ENCODE measurements at regions not wholly inside any gene's neighbourhood (a gene's known extent, or its start where the extent isn't known, plus 50 kb on each side); places are given as distances from the start of the nearest gene placed in this dataset.

- no peak for DNase-seq (ENCODE audit: low read depth)
These were observed 59.6 kb upstream of the PPARA start for GRCh38 chr22:46090631-46091201.

- no peak for DNase-seq (ENCODE audit: low read depth)
These were observed 58.9 kb upstream of the PPARA start for GRCh38 chr22:46091277-46091977.

GRCh38 chr22:46092011-46092410 lies 58.3 kb upstream of the PPARA start:
- no peak for DNase-seq (ENCODE audit: low read depth)

GRCh38 chr22:46092670-46093410 lies 57.5 kb upstream of the PPARA start:
- no peak for DNase-seq (ENCODE audit: low read depth)

- DNase-seq (ENCODE audit: low read depth) = no peak
These were observed 56.5 kb upstream of the PPARA start for GRCh38 chr22:46093796-46094195.

GRCh38 chr22:46094676-46095075 lies 55.6 kb upstream of the PPARA start:
- no peak for DNase-seq (ENCODE audit: low read depth)

GRCh38 chr22:46096051-46096450 lies 54.3 kb upstream of the PPARA start:
- no peak for DNase-seq (ENCODE audit: low read depth)

- DNase-seq (ENCODE audit: low read depth) = no peak
These were observed 53.6 kb upstream of the PPARA start for GRCh38 chr22:46096706-46097230.

- no peak for DNase-seq (ENCODE audit: low read depth)
These were observed 52.9 kb upstream of the PPARA start for GRCh38 chr22:46097268-46097900.

- no peak for DNase-seq (ENCODE audit: low read depth)
These were observed 51.5 kb upstream of the PPARA start for GRCh38 chr22:46098525-46099475.

GRCh38 chr22:46099740-46100139 lies 50.6 kb upstream of the PPARA start:
- no peak for DNase-seq (ENCODE audit: low read depth)

GRCh38 chr22:46100401-46101105 lies 49.8 kb upstream of the PPARA start:
- DNase-seq (ENCODE audit: low read depth) = no peak

All from stimulated activated CD4-positive, alpha-beta T cell treated with anti-CD3 and anti-CD28 coated beads, Interleukin-2, amount 100 ng/mL, for 4 hours (primary cell).